MM.1S (cell line): ENCODE measurements at regions not wholly inside any gene's neighbourhood (a gene's known extent, or its start where the extent isn't known, plus 50 kb on each side); places are given as distances from the start of the nearest gene placed in this dataset.

ENCODE experiments used
- DNase-seq: peaks from one replicate; pipeline ENCODE4 v3.0.0-alpha.2; 2015
- H2AFZ ChIP-seq: fragments of 300-600 bp; sonication (generic); 2 replicates; pipeline ENCODE4 v1.6.0; 2016; ENCODE audit warnings: antibody characterized with exemption, low read length
- H3F3A ChIP-seq: fragments of 300-600 bp; sonication (generic); 2 replicates; pipeline ENCODE4 v1.6.1; 2016; ENCODE audit warnings: mild to moderate bottlenecking, antibody characterized with exemption, low read length, moderate library complexity, mixed read lengths; ENCODE audit not compliant: insufficient read depth
- H3K27ac ChIP-seq: fragments of 300-600 bp; sonication (generic); 2 replicates; pipeline ENCODE4 v1.5.1; 2016; ENCODE audit warnings: mild to moderate bottlenecking, low read length
- H3K27me3 ChIP-seq: fragments of 300-600 bp; sonication (generic); replicated peaks from 2 replicates; pipeline ENCODE4 v1.6.0; 2016; ENCODE audit warnings: low read length; ENCODE audit not compliant: insufficient read depth
- H3K36me3 ChIP-seq: fragments of 300-600 bp; sonication (generic); replicated peaks from 2 replicates; pipeline ENCODE4 v1.6.1; 2016; ENCODE audit warnings: mild to moderate bottlenecking, low read length, mixed read lengths; ENCODE audit not compliant: insufficient read depth
- H3K4me1 ChIP-seq: fragments of 300-600 bp; sonication (generic); 2 replicates; pipeline ENCODE4 v1.6.1; 2016; ENCODE audit warnings: low read length, mixed read lengths
- H3K4me2 ChIP-seq: fragments of 300-600 bp; sonication (generic); 2 replicates; pipeline ENCODE4 v1.6.0; 2016; ENCODE audit warnings: low read depth, low read length
- H3K4me3 ChIP-seq: fragments of 300-600 bp; sonication (generic); 2 replicates; pipeline ENCODE4 v1.5.1; 2016; ENCODE audit warnings: low read length, mixed read lengths
- H3K79me2 ChIP-seq: fragments of 300-600 bp; sonication (generic); 2 replicates; pipeline ENCODE4 v1.6.1; 2016; ENCODE audit warnings: mixed run types, low read length, mixed read lengths
- H3K9ac ChIP-seq: fragments of 300-600 bp; sonication (generic); 2 replicates; pipeline ENCODE4 v1.6.1; 2016; ENCODE audit warnings: low read length, mixed read lengths
- H3K9me2 ChIP-seq: fragments of 300-600 bp; sonication (generic); replicated peaks from 2 replicates; pipeline ENCODE4 v1.6.1; 2016; ENCODE audit warnings: mild to moderate bottlenecking, low read length, mixed read lengths; ENCODE audit not compliant: insufficient read depth
- H3K9me3 ChIP-seq: fragments of 300-600 bp; sonication (generic); replicated peaks from 2 replicates; pipeline ENCODE4 v1.6.1; 2016; ENCODE audit warnings: mild to moderate bottlenecking, low read length, mixed read lengths; ENCODE audit not compliant: insufficient read depth
- H4K20me1 ChIP-seq: fragments of 300-600 bp; sonication (generic); 2 replicates; pipeline ENCODE4 v1.6.1; 2016; ENCODE audit warnings: mild to moderate bottlenecking, low read length, moderate library complexity, mixed read lengths; ENCODE audit not compliant: insufficient read depth
- CTCF ChIP-seq: fragments of 300-600 bp; sonication (generic); IDR thresholded peaks from 2 replicates; pipeline ENCODE4 v1.5.1; 2016; ENCODE audit warnings: antibody characterized with exemption, low read length, mixed read lengths
- EZH2 ChIP-seq: fragments of 300-600 bp; sonication (generic); optimal IDR thresholded peaks from 2 replicates; pipeline ENCODE3; 2017; ENCODE audit warnings: low read depth, mild to moderate bottlenecking, antibody characterized with exemption, low read length, mixed read lengths
- EZH2phosphoT487 ChIP-seq: fragments of 300-600 bp; sonication (generic); IDR thresholded peaks from 2 replicates; pipeline ENCODE4 v1.6.1; 2018; ENCODE audit warnings: antibody characterized with exemption, low read length

GRCh38 chr10:78445308-78445707 is 411.6 kb downstream of the RPS24 start:
- H3K9me3 ChIP-seq = no peaks in the 10 kb centered on the region
- no peak overlapping the region for H3K4me2 ChIP-seq
- no peak overlapping the region for H3K4me3 ChIP-seq
- DNase-seq = no peak
- H3K27me3 ChIP-seq = no peaks in the 10 kb centered on the region
- H3K27ac ChIP-seq = no peak overlapping the region
- H3K79me2 ChIP-seq = no peaks in the 10 kb centered on the region
- H4K20me1 ChIP-seq = no peaks in the 10 kb centered on the region
- no peaks in the 10 kb centered on the region for H3K9me2 ChIP-seq
- no peaks in the 10 kb centered on the region for H3K36me3 ChIP-seq
- H3K4me1 ChIP-seq = no peaks in the 10 kb centered on the region
- H2AFZ ChIP-seq = no peak overlapping the region
- TF ChIP-seq EZH2 (no peak), CTCF (no peak), EZH2phosphoT487 (no peak)
- H3F3A ChIP-seq = no peaks in the 10 kb centered on the region
- no peak overlapping the region for H3K9ac ChIP-seq

GRCh38 chr10:78448470-78448869 is 414.8 kb downstream of the RPS24 start:
- no peak for DNase-seq
- no peaks in the 10 kb centered on the region for H3K36me3 ChIP-seq
- no peak overlapping the region for H2AFZ ChIP-seq
- H3K4me3 ChIP-seq = no peak overlapping the region
- no peaks in the 10 kb centered on the region for H3K4me1 ChIP-seq
- H4K20me1 ChIP-seq = no peaks in the 10 kb centered on the region
- H3K4me2 ChIP-seq = no peak overlapping the region
- TF ChIP-seq EZH2phosphoT487 (no peak), EZH2 (no peak), CTCF (no peak)
- no peaks in the 10 kb centered on the region for H3K9me3 ChIP-seq
- no peaks in the 10 kb centered on the region for H3F3A ChIP-seq
- H3K79me2 ChIP-seq = no peaks in the 10 kb centered on the region
- H3K9ac ChIP-seq = no peak overlapping the region
- H3K27ac ChIP-seq = no peak overlapping the region
- no peaks in the 10 kb centered on the region for H3K9me2 ChIP-seq
- no peaks in the 10 kb centered on the region for H3K27me3 ChIP-seq

GRCh38 chr10:78448994-78449418 is 415.3 kb downstream of the RPS24 start:
- TF ChIP-seq EZH2 (no peak), CTCF (no peak), EZH2phosphoT487 (no peak)
- no peaks in the 10 kb centered on the region for H3K27me3 ChIP-seq
- H3K9me2 ChIP-seq = no peaks in the 10 kb centered on the region
- no peaks in the 10 kb centered on the region for H4K20me1 ChIP-seq
- no peak overlapping the region for H3K9ac ChIP-seq
- no peak overlapping the region for H3K27ac ChIP-seq
- H3K4me2 ChIP-seq = no peak overlapping the region
- H3K9me3 ChIP-seq = no peaks in the 10 kb centered on the region
- no peaks in the 10 kb centered on the region for H3F3A ChIP-seq
- H2AFZ ChIP-seq = no peak overlapping the region
- H3K36me3 ChIP-seq = no peaks in the 10 kb centered on the region
- no peak for DNase-seq
- no peaks in the 10 kb centered on the region for H3K79me2 ChIP-seq
- no peaks in the 10 kb centered on the region for H3K4me1 ChIP-seq
- H3K4me3 ChIP-seq = no peak overlapping the region
